HEK293 (cell line): ENCODE measurements at regions not wholly inside any gene's neighbourhood (a gene's known extent, or its start where the extent isn't known, plus 50 kb on each side); places are given as distances from the start of the nearest gene placed in this dataset.

Experiments
- CTCF ChIA-PET: fragments of 350-600 bp; formaldehyde crosslinking; extraction: SDS; loops from one replicate; lab custom pipeline; 2021; ENCODE audit warnings: antibody characterized with exemption; lab: Yijun Ruan, JAX
- POLR2A ChIA-PET: fragments of 300-600 bp; formaldehyde crosslinking; extraction: SDS; loops from one replicate; lab custom pipeline; 2020; ENCODE audit warnings: antibody characterized with exemption, inconsistent platforms; lab: Yijun Ruan, JAX
- H3K27ac ChIP-seq: fragments of 200-500 bp; sonication (Bioruptor generic); 2 replicates; pipeline ENCODE4 v1.5.1; 2014; ENCODE audit warnings: low read depth, low read length, control low read depth, inconsistent platforms; ENCODE audit errors: extremely low read depth
- H3K36me3 ChIP-seq, 2 experiments: fragments of 200-500 bp in 1 of 2; sonication (Bioruptor generic) in 1 of 2; 1 replicate in 1 of 2; 2 replicates in 1 of 2; pipeline ENCODE4 v1.5.1; 2014 to 2017; ENCODE audit warnings: inconsistent platforms in 2 of 2, low read length in 2 of 2; ENCODE audit not compliant: control insufficient read depth in 2 of 2, insufficient read depth in 1 of 2
- H3K4me1 ChIP-seq: fragments of 200-500 bp; sonication (Bioruptor generic); 2 replicates; pipeline ENCODE4 v1.5.1; 2014; ENCODE audit warnings: mild to moderate bottlenecking, low read length, inconsistent platforms; ENCODE audit not compliant: control insufficient read depth, insufficient read depth
- H3K4me3 ChIP-seq: 2 replicates; pipeline ENCODE4 v1.5.1; 2011; ENCODE audit warnings: low read depth, mild to moderate bottlenecking, control low read depth, low read length, moderate library complexity
- H3K9me3 ChIP-seq: fragments of 200-500 bp; sonication (Bioruptor generic); 2 replicates; pipeline ENCODE4 v1.5.1; 2014; ENCODE audit warnings: low read depth, low read length, inconsistent platforms; ENCODE audit not compliant: control insufficient read depth, insufficient read depth
- HOXD13 ChIP-seq: sonication (generic); formaldehyde crosslinking; IDR thresholded peaks from 2 replicates; pipeline ENCODE4 v1.8.0; 2022; ENCODE audit warnings: missing genetic modification reagents, borderline replicate concordance
- PRDM6 ChIP-seq: fragments of 450-650 bp; formaldehyde crosslinking; IDR thresholded peaks from 2 replicates; pipeline ENCODE4 v1.5.1; 2017; ENCODE audit warnings: missing biosample characterization, missing genetic modification characterization
- ZBTB6 ChIP-seq: fragments of 450-650 bp; formaldehyde crosslinking; IDR thresholded peaks from 2 replicates; pipeline ENCODE4 v1.5.1; 2017; ENCODE audit warnings: missing biosample characterization, missing genetic modification characterization
- ZBTB7A ChIP-seq: fragments of 450-650 bp; formaldehyde crosslinking; IDR thresholded peaks from 2 replicates; pipeline ENCODE4 v1.5.1; 2016; ENCODE audit warnings: low read depth, missing biosample characterization, missing genetic modification characterization
- ZNF132 ChIP-seq: fragments of 450-650 bp; formaldehyde crosslinking; IDR thresholded peaks from 2 replicates; pipeline ENCODE4 v1.5.1; 2017; ENCODE audit warnings: missing biosample characterization, missing genetic modification characterization, borderline replicate concordance
- ZNF169 ChIP-seq: fragments of 450-650 bp; formaldehyde crosslinking; IDR thresholded peaks from 2 replicates; pipeline ENCODE4 v1.5.1; 2016; ENCODE audit warnings: missing biosample characterization, missing genetic modification characterization
- ZNF211 ChIP-seq: fragments of 450-650 bp; formaldehyde crosslinking; IDR thresholded peaks from 2 replicates; pipeline ENCODE4 v1.5.1; 2016; ENCODE audit warnings: low read depth, missing biosample characterization, missing genetic modification characterization
- ZNF23 ChIP-seq: fragments of 450-650 bp; formaldehyde crosslinking; IDR thresholded peaks from 2 replicates; pipeline ENCODE4 v1.5.1; 2016; ENCODE audit warnings: missing biosample characterization, missing genetic modification characterization, borderline replicate concordance
- ZNF26 ChIP-seq: fragments of 450-650 bp; formaldehyde crosslinking; IDR thresholded peaks from 2 replicates; pipeline ENCODE4 v1.5.1; 2016; ENCODE audit warnings: missing biosample characterization, missing genetic modification characterization
- ZNF311 ChIP-seq: fragments of 450-650 bp; formaldehyde crosslinking; IDR thresholded peaks from 2 replicates; pipeline ENCODE4 v1.5.1; 2017; ENCODE audit warnings: missing biosample characterization, missing genetic modification characterization, borderline replicate concordance
- ZNF324 ChIP-seq: fragments of 450-650 bp; formaldehyde crosslinking; IDR thresholded peaks from 2 replicates; pipeline ENCODE4 v1.5.1; 2016; ENCODE audit warnings: missing biosample characterization, missing genetic modification characterization
- ZNF341 ChIP-seq: fragments of 450-650 bp; formaldehyde crosslinking; IDR thresholded peaks from 2 replicates; pipeline ENCODE4; 2016; ENCODE audit warnings: low read depth, missing biosample characterization, missing genetic modification characterization
- ZNF394 ChIP-seq: fragments of 450-650 bp; formaldehyde crosslinking; IDR thresholded peaks from 2 replicates; pipeline ENCODE4 v1.5.1; 2016; ENCODE audit warnings: missing biosample characterization, missing genetic modification characterization, mild to moderate bottlenecking, moderate library complexity, borderline replicate concordance
- ZNF544 ChIP-seq: fragments of 450-650 bp; formaldehyde crosslinking; IDR thresholded peaks from 2 replicates; pipeline ENCODE4 v1.5.0; 2017; ENCODE audit warnings: missing biosample characterization, missing genetic modification characterization
- ZNF549 ChIP-seq: fragments of 450-650 bp; IDR thresholded peaks from 2 replicates; pipeline ENCODE4 v1.5.1; 2018; ENCODE audit warnings: missing biosample characterization, missing genetic modification characterization, mild to moderate bottlenecking, inconsistent platforms, moderate library complexity
- ZNF580 ChIP-seq: fragments of 450-650 bp; formaldehyde crosslinking; IDR thresholded peaks from 2 replicates; pipeline ENCODE4 v1.5.1; 2016; ENCODE audit warnings: missing biosample characterization, missing genetic modification characterization
- ZNF791 ChIP-seq: fragments of 450-650 bp; formaldehyde crosslinking; IDR thresholded peaks from 2 replicates; pipeline ENCODE4 v1.5.1; 2016; ENCODE audit warnings: missing biosample characterization, missing genetic modification characterization

- Histone ChIP-seq H3K4me1 (no peaks in the 10 kb centered on the region), H3K36me3 (no peaks in the 10 kb centered on the region), H3K4me3 (no peak overlapping the region), H3K27ac (no peak overlapping the region), H3K9me3 (no peaks in the 10 kb centered on the region)
- POLR2A ChIA-PET: no interaction called here
- TF ChIP-seq ZNF311 (tag by site-specific recombination) (no peak), HOXD13 (no peak), ZNF791 (tag by site-specific recombination) (no peak), ZNF580 (tag by site-specific recombination) (no peak), ZNF132 (tag by site-specific recombination) (no peak), ZBTB7A (tag by site-specific recombination) (no peak), ZNF544 (tag by site-specific recombination) (no peak)
- CTCF ChIA-PET: no interaction called here
Measured at GRCh38 chr2:174662459-174662858, 64.9 kb upstream of the WIPF1 start.

- Histone ChIP-seq H3K9me3 (no peaks in the 10 kb centered on the region), H3K4me1 (no peaks in the 10 kb centered on the region)
- TF ChIP-seq ZNF169 (tag by site-specific recombination): no peak
- TF ChIP-seq ZNF211: no peak
- TF ChIP-seq ZNF341 (tag by site-specific recombination): no peak
- TF ChIP-seq PRDM6 (tag by site-specific recombination): no peak
- no peak for TF ChIP-seq ZNF23
- TF ChIP-seq ZBTB6 (tag by site-specific recombination): no peak
- no peak for TF ChIP-seq ZNF549 (tag by site-specific recombination)
- TF ChIP-seq ZNF394: no peak
- TF ChIP-seq ZNF324: no peak
- TF ChIP-seq ZNF26: no peak
- TF ChIP-seq, all 188 proteins: peak for 0
- H3K36me3 ChIP-seq: no peaks in the 10 kb centered on the region
- ChIA-PET CTCF (interaction anchor here (1.0 kb wide), 1 partner anchor 26 kb away, joined by 3 read pairs; no protein-coding TSS in a partner anchor), POLR2A (no interaction called here)
- no peak overlapping the region for H3K4me3 ChIP-seq
- no peak overlapping the region for H3K27ac ChIP-seq
Measured at GRCh38 chr2:174660984-174661675, 63.5 kb upstream of the WIPF1 start.
